Peyer's patch (tissue), 4 donors: ENCODE measurements at regions not wholly inside any gene's neighbourhood (a gene's known extent, or its start where the extent isn't known, plus 50 kb on each side); places are given as distances from the start of the nearest gene placed in this dataset.

ENCODE experiments used
- CTCF ChIP-seq, 6 experiments: fragments of 450-650 bp in 4 of 6; fragments of 200-600 bp in 2 of 6; sonication (generic) in 1 of 6; IDR thresholded peaks; one replicate each; pipeline ENCODE4 v1.5.1; 2017 to 2019; ENCODE audit warnings: antibody characterized with exemption in 6 of 6, mild to moderate bottlenecking in 3 of 6, moderate library complexity in 1 of 6
- POLR2A ChIP-seq, 2 donors: fragments of 450-650 bp; IDR thresholded peaks; one replicate each; pipeline ENCODE4 v1.5.1; 2017; ENCODE audit warnings: antibody characterized with exemption in 2 of 2, mild to moderate bottlenecking in 2 of 2, moderate library complexity in 2 of 2

GRCh38 chr9:88684046-88684445 lies 149.1 kb downstream of the NXNL2 start:
- no peak for TF ChIP-seq CTCF (IDR thresholded peaks at IDR 0.05)
- TF ChIP-seq POLR2A (IDR thresholded peaks at IDR 0.05): no peak
